Fibroblast of lung (primary cell): ENCODE measurements at regions not wholly inside any gene's neighbourhood (a gene's known extent, or its start where the extent isn't known, plus 50 kb on each side); places are given as distances from the start of the nearest gene placed in this dataset.
"Not testable (repeated sequence)": the region's sequence is repeated elsewhere in the genome, so short reads cannot be mapped to it uniquely, and the experiment has no call there.

Experiments
- EZH2 ChIP-seq: IDR thresholded peaks from 2 replicates; pipeline ENCODE4 v1.5.1; 2012; ENCODE audit warnings: low read length, control low read depth, mild to moderate bottlenecking; ENCODE audit errors: missing control alignments
- TF ChIP-seq, protein P1 (sequence below), 2 donors: IDR thresholded peaks in 1 of 2; conservative IDR thresholded peaks in 1 of 2; 1 replicate in 1 of 2; 2 replicates in 1 of 2; pipeline ENCODE4 v1.5.1; 2011 to 2012; ENCODE audit warnings: low read length in 2 of 2, control low read depth in 1 of 2, inconsistent platforms in 1 of 2, low read depth in 1 of 2, mild to moderate bottlenecking in 1 of 2

GRCh38 chr11:37858806-37859537 is 1260.9 kb upstream of the RAG2 start:
- TF ChIP-seq, protein P1, sequence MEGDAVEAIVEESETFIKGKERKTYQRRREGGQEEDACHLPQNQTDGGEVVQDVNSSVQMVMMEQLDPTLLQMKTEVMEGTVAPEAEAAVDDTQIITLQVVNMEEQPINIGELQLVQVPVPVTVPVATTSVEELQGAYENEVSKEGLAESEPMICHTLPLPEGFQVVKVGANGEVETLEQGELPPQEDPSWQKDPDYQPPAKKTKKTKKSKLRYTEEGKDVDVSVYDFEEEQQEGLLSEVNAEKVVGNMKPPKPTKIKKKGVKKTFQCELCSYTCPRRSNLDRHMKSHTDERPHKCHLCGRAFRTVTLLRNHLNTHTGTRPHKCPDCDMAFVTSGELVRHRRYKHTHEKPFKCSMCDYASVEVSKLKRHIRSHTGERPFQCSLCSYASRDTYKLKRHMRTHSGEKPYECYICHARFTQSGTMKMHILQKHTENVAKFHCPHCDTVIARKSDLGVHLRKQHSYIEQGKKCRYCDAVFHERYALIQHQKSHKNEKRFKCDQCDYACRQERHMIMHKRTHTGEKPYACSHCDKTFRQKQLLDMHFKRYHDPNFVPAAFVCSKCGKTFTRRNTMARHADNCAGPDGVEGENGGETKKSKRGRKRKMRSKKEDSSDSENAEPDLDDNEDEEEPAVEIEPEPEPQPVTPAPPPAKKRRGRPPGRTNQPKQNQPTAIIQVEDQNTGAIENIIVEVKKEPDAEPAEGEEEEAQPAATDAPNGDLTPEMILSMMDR (conservative IDR thresholded peaks at IDR 0.05 in 1 of 2, IDR thresholded peaks at IDR 0.05 in 1 of 2; ENCODE audit: low read depth in 1 of 2, low read length in 2 of 2): not testable (repeated sequence)
- TF ChIP-seq EZH2: not testable (repeated sequence)
